HepG2 (cell line): ENCODE measurements at regions not wholly inside any gene's neighbourhood (a gene's known extent, or its start where the extent isn't known, plus 50 kb on each side); places are given as distances from the start of the nearest gene placed in this dataset.

Experiments
- ATAC-seq: fragments of 200-7000 bp; cut with Tn5 transposase; 3 replicates; pipeline ENCODE4 v1.9.1; 2020; ENCODE audit warnings: mild to moderate bottlenecking, moderate library complexity
- BruUV-seq: library from RNA; stranded (reverse); fragments of 400-500 nt; replicated peaks from 2 replicates; lab custom pipeline; 2021; lab: Mats Ljungman, UMichigan
- CTCF ChIA-PET: fragments of 300-600 bp; formaldehyde crosslinking; extraction: SDS; loops from one replicate; lab custom pipeline; 2021; ENCODE audit warnings: low total read pairs, inconsistent platforms, low intra/inter-chr PET ratio; lab: Yijun Ruan, JAX
- POLR2A ChIA-PET: fragments of 350-600 bp; sonication (Branson Sonifier 250); formaldehyde crosslinking; loops from one replicate; lab custom pipeline; 2020; ENCODE audit warnings: antibody characterized with exemption, inconsistent platforms; lab: Yijun Ruan, JAX
- DNase-seq: peaks from one replicate; pipeline ENCODE4 v3.0.0-alpha.2; 2015; ENCODE audit warnings: low spot score
- FAIRE-seq: peaks from 3 replicates; lab custom pipeline; 2011; peaks lifted over from hg19 to GRCh38; lab: Jason Lieb, UNC
- H2AFZ ChIP-seq: one replicate; pipeline ENCODE4 v1.6.1; 2011; ENCODE audit warnings: low read length, inconsistent platforms
- H3K27ac ChIP-seq: fragments of 300-600 bp; 3 replicates; pipeline ENCODE4 v1.8.0; 2011; ENCODE audit warnings: mixed run types, mild to moderate bottlenecking, mixed read lengths, low read length, inconsistent platforms; ENCODE audit not compliant: insufficient read depth; ENCODE audit errors: extremely low read length
- H3K27me3 ChIP-seq, 2 experiments: fragments of 200-600 bp in 1 of 2; 2 replicates in 1 of 2; 3 replicates in 1 of 2; pipeline versions ENCODE4 v1.6.0 to v1.8.0; 2011; ENCODE audit warnings: low read length in 2 of 2, mild to moderate bottlenecking in 2 of 2, moderate library complexity in 2 of 2, inconsistent platforms in 1 of 2; ENCODE audit not compliant: insufficient read depth in 2 of 2, control insufficient read depth in 1 of 2
- H3K36me3 ChIP-seq, 2 experiments: fragments of 200-600 bp in 1 of 2; replicated peaks in 1 of 2; 2 replicates in 1 of 2; 3 replicates in 1 of 2; pipeline versions ENCODE4 v1.5.1 to v1.8.0; 2011; ENCODE audit warnings: low read length in 2 of 2, inconsistent platforms in 1 of 2; ENCODE audit not compliant: insufficient read depth in 2 of 2, control insufficient read depth in 1 of 2
- H3K4me1 ChIP-seq: 2 replicates; pipeline ENCODE4 v1.5.1; 2012; ENCODE audit warnings: low read length, inconsistent platforms; ENCODE audit not compliant: insufficient read depth
- H3K4me2 ChIP-seq: 2 replicates; pipeline ENCODE4 v1.6.0; 2011; ENCODE audit warnings: low read depth, low read length, inconsistent platforms
- H3K4me3 ChIP-seq, 3 experiments: fragments of 200-600 bp in 1 of 3; sonication (generic), shearing (Covaris generic) in 1 of 3; replicated peaks in 1 of 3; 2 replicates each; pipeline ENCODE4 v1.5.1; 2011 to 2016; ENCODE audit warnings: low read length in 3 of 3, inconsistent platforms in 2 of 3, low read depth in 2 of 3, mild to moderate bottlenecking in 2 of 3, control low read depth in 1 of 3, mixed read lengths in 1 of 3; ENCODE audit not compliant: insufficient read depth in 1 of 3
- H3K79me2 ChIP-seq: one replicate; pipeline ENCODE4 v1.6.1; 2011; ENCODE audit warnings: low read length, inconsistent platforms; ENCODE audit not compliant: insufficient read depth
- H3K9ac ChIP-seq: 2 replicates; pipeline ENCODE4 v1.6.0; 2011; ENCODE audit warnings: mild to moderate bottlenecking, low read depth, low read length, inconsistent platforms; ENCODE audit not compliant: insufficient read depth
- H3K9me3 ChIP-seq: 2 replicates; pipeline ENCODE4 v1.5.1; 2012; ENCODE audit warnings: mild to moderate bottlenecking, low read length
- H4K20me1 ChIP-seq: 2 replicates; pipeline ENCODE4 v1.6.0; 2011; ENCODE audit warnings: inconsistent platforms, mild to moderate bottlenecking, low read length, moderate library complexity; ENCODE audit not compliant: insufficient read depth
- CREB1 ChIP-seq, 2 experiments: fragments of 450-650 bp in 1 of 2; IDR thresholded peaks; 2 replicates each; pipeline ENCODE4 v1.6.1; 2016 to 2017; ENCODE audit warnings: control low read depth in 1 of 2, mild to moderate bottlenecking in 1 of 2, missing compliant biosample characterization in 1 of 2, missing genetic modification characterization in 1 of 2
- EZH2 ChIP-seq: conservative IDR thresholded peaks from 2 replicates; pipeline ENCODE4 v1.6.1; 2012; ENCODE audit warnings: mild to moderate bottlenecking, low read depth, low read length, moderate library complexity
- HNF4A ChIP-seq: sonication (generic); formaldehyde crosslinking; IDR thresholded peaks from 2 replicates; pipeline ENCODE4 v1.4.0; 2020; ENCODE audit warnings: missing genetic modification reagents
- KLF13 ChIP-seq: sonication (generic); formaldehyde crosslinking; IDR thresholded peaks from 2 replicates; pipeline ENCODE4 v1.4.0; 2020; ENCODE audit warnings: mild to moderate bottlenecking, missing genetic modification reagents
- MIXL1 ChIP-seq: IDR thresholded peaks from 2 replicates; pipeline ENCODE4 v1.6.1; 2016
- ONECUT2 ChIP-seq: sonication (generic); formaldehyde crosslinking; IDR thresholded peaks from 2 replicates; pipeline ENCODE4 v1.4.0; 2020; ENCODE audit warnings: missing genetic modification reagents
- POLR2A ChIP-seq, 2 experiments: IDR thresholded peaks; 2 replicates each; pipeline ENCODE4 v1.6.1; 2011; ENCODE audit warnings: low read depth in 2 of 2, low read length in 2 of 2, mild to moderate bottlenecking in 1 of 2, moderate library complexity in 1 of 2; ENCODE audit not compliant: insufficient read depth in 1 of 2
- SMARCC2 ChIP-seq: fragments of 450-650 bp; IDR thresholded peaks from 2 replicates; pipeline ENCODE4 v1.6.1; 2017; ENCODE audit warnings: antibody characterized with exemption, mild to moderate bottlenecking
- THAP11 ChIP-seq: IDR thresholded peaks from 2 replicates; pipeline ENCODE4 v1.6.1; 2016; ENCODE audit warnings: missing biosample characterization, missing genetic modification reagents
- U2AF2 ChIP-seq: fragments of 200-400 bp; formaldehyde crosslinking; IDR thresholded peaks from 2 replicates; pipeline ENCODE4 v1.6.1; 2017; ENCODE audit warnings: low read depth, mild to moderate bottlenecking, low read length
- ZNF12 ChIP-seq: sonication (generic); formaldehyde crosslinking; IDR thresholded peaks from 2 replicates; pipeline ENCODE4 v1.5.0; 2020; ENCODE audit warnings: missing genetic modification reagents
- ZNF678 ChIP-seq: sonication (generic); formaldehyde crosslinking; IDR thresholded peaks from 2 replicates; pipeline ENCODE4 v1.4.0; 2020; ENCODE audit warnings: mild to moderate bottlenecking, missing genetic modification reagents
- ZNF772 ChIP-seq: sonication (generic); formaldehyde crosslinking; IDR thresholded peaks from 2 replicates; pipeline ENCODE4 v1.5.0; 2020; ENCODE audit warnings: mild to moderate bottlenecking, missing genetic modification reagents
- ZNF780A ChIP-seq: sonication (generic); formaldehyde crosslinking; IDR thresholded peaks from 2 replicates; pipeline ENCODE4 v1.8.0; 2022; ENCODE audit warnings: mild to moderate bottlenecking, missing genetic modification reagents, moderate library complexity
- WGBS: methylation state at CpG from one replicate; pipeline ENCODE4 v1.1.6; 2017; ENCODE audit warnings: low lambda C conversion rate; 5-methylcytosine and 5-hydroxymethylcytosine counted together
- in situ Hi-C: cut with HindIII; loops from 2 replicates; pipeline ENCODE4 v1.10.0; 2017; ENCODE audit warnings: low pct_unique_long_range_greater_than_20kb; ENCODE audit not compliant: extremely low pct_ligation_motif_present
- intact Hi-C: fragments of 100-400 bp; cut with micrococcal nuclease; formaldehyde crosslinking; loops from one replicate; pipeline ENCODE4 v1.10.0; 2022; ENCODE audit not compliant: unreplicated experiment
- TF ChIP-seq, protein P1 (sequence below): sonication (generic); formaldehyde crosslinking; IDR thresholded peaks from 2 replicates; pipeline ENCODE4 v1.4.0; 2020; ENCODE audit warnings: missing genetic modification reagents
- TF ChIP-seq, protein P2 (sequence below): sonication (generic); formaldehyde crosslinking; IDR thresholded peaks from 2 replicates; pipeline ENCODE4 v1.5.1; 2020; ENCODE audit warnings: missing genetic modification reagents, mild to moderate bottlenecking, borderline replicate concordance
- TF ChIP-seq, protein P3 (sequence below): sonication (generic); formaldehyde crosslinking; IDR thresholded peaks from 2 replicates; pipeline ENCODE4 v1.5.0; 2020; ENCODE audit warnings: mild to moderate bottlenecking, missing genetic modification reagents

DNA sequence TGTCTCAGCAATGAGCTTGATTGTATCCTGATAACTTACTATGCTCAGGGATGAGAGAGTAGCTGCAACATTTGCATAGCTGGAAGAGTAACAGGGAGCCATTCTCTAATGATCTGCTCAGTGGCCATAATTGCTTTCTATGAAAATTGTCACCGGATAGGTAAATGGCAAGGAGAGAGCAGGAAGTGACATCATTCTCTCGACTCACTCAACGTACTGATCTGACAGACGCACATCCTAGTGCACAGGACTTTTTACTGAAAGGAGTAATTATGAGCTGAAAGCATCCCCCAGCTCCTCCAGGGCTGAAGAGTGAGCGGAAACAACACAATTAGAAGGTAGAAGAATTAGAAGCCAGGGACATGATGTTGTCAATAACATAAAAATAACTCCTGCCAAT lies 71.8 kb downstream of the IRX5 start:
- Histone ChIP-seq H3K27ac (no peak overlapping the region), H4K20me1 (no peaks in the 10 kb centered on the region), H3K79me2 (no peaks in the 10 kb centered on the region)
- WGBS, result 14% methylated on average over 5 of the region's 5 CpGs
- in situ Hi-C loops, result no loop called here
- CTCF ChIA-PET, result no interaction called here
- no peak for TF ChIP-seq ZNF12 (CRISPR knock-in tag)
- TF ChIP-seq CREB1 (IDR thresholded peaks at IDR 0.05), result 0 out of 2 replicates have a peak, but pooled peaks have one; percentile 7
- no peak for TF ChIP-seq CREB1 (CRISPR knock-in tag; IDR thresholded peaks at IDR 0.05)
- TF ChIP-seq MIXL1, result no peak
- TF ChIP-seq, all 625 proteins: peak for 1
- Histone ChIP-seq H3K27me3 (peaks cover 0 to 21% of the 10 kb centered on the region in 2 experiments; a peak in 3 of 5 replicates), H3K4me1 (no peaks in the 10 kb centered on the region), H2AFZ (no peak overlapping the region), H3K4me2 (no peak overlapping the region), H3K4me3 (no peak overlapping the region), H3K9me3 (no peaks in the 10 kb centered on the region), H3K9ac (no peak overlapping the region), H3K36me3 (no peaks in the 10 kb centered on the region)
- intact Hi-C loops, result no loop called here
- DNase-seq (no peak), FAIRE-seq (no peak), ATAC-seq (no peak)
- no TSS peak for BruUV-seq
- POLR2A ChIA-PET, result no interaction called here

DNA sequence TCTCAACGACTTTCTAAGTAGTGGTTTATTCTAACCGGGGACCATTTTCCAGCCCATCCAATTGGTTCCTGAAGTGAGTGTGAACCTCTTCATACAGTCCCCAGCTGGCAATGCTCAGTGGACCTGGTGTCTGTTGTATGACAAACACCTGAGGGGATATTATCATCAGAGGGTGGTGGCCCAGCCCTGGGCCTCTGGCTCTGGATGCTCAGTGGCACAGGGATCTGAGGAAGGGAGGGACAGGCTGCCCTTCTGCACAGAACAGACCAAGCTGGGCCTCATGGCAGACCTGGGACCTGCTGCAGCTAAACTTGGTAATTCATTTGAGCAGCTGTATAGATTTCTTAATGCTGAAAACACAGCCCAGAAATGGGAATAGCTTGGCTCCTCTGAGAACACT lies 72.6 kb downstream of the IRX5 start:
- Histone ChIP-seq H3K4me2 (no peak overlapping the region), H2AFZ (no peak overlapping the region), H3K4me1 (no peaks in the 10 kb centered on the region), H3K79me2 (no peaks in the 10 kb centered on the region), H3K27ac (no peak overlapping the region), H3K9ac (no peak overlapping the region), H3K27me3 (peaks cover 0 to 15% of the 10 kb centered on the region in 2 experiments; a peak in 3 of 5 replicates), H3K36me3 (no peaks in the 10 kb centered on the region), H3K4me3 (no peak overlapping the region), H3K9me3 (no peaks in the 10 kb centered on the region), H4K20me1 (no peaks in the 10 kb centered on the region)
- POLR2A ChIA-PET, result no interaction called here
- DNase-seq, result no peak
- no TSS peak for BruUV-seq
- intact Hi-C loops, result no loop called here
- no peak for ATAC-seq
- in situ Hi-C loops, result no loop called here
- FAIRE-seq, result no peak
- CTCF ChIA-PET, result no interaction called here
- WGBS, result 53% methylated on average over 2 of the region's 2 CpGs
- TF ChIP-seq THAP11 (CRISPR knock-in tag) (no peak), POLR2A (IDR thresholded peaks at IDR 0.05; ENCODE audit: insufficient read depth in 1 of 2, low read depth in 2 of 2, low read length in 2 of 2) (no peak), EZH2 (no peak), ZNF780A (CRISPR knock-in tag) (no peak), U2AF2 (no peak), ZNF678 (no peak), SMARCC2 (no peak), ONECUT2 (no peak), ZNF772 (CRISPR knock-in tag) (no peak), KLF13 (CRISPR knock-in tag) (no peak), HNF4A (no peak)
- TF ChIP-seq, protein P1, sequence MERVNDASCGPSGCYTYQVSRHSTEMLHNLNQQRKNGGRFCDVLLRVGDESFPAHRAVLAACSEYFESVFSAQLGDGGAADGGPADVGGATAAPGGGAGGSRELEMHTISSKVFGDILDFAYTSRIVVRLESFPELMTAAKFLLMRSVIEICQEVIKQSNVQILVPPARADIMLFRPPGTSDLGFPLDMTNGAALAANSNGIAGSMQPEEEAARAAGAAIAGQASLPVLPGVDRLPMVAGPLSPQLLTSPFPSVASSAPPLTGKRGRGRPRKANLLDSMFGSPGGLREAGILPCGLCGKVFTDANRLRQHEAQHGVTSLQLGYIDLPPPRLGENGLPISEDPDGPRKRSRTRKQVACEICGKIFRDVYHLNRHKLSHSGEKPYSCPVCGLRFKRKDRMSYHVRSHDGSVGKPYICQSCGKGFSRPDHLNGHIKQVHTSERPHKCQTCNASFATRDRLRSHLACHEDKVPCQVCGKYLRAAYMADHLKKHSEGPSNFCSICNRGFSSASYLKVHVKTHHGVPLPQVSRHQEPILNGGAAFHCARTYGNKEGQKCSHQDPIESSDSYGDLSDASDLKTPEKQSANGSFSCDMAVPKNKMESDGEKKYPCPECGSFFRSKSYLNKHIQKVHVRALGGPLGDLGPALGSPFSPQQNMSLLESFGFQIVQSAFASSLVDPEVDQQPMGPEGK (CRISPR knock-in tag), result no peak
- TF ChIP-seq, protein P2, sequence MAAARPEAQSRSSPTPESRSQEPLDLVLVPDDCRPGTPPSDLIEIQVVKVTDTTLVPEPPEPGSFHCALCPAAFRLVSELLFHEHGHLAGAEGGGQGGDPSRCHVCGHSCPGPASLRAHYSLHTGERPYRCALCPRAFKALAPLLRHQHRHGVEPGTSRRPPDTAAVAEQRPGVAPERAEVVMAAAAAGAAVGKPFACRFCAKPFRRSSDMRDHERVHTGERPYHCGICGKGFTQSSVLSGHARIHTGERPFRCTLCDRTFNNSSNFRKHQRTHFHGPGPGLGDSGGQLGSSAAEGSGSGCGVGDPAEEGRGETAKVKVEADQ (CRISPR knock-in tag), result no peak
- TF ChIP-seq, protein P3, sequence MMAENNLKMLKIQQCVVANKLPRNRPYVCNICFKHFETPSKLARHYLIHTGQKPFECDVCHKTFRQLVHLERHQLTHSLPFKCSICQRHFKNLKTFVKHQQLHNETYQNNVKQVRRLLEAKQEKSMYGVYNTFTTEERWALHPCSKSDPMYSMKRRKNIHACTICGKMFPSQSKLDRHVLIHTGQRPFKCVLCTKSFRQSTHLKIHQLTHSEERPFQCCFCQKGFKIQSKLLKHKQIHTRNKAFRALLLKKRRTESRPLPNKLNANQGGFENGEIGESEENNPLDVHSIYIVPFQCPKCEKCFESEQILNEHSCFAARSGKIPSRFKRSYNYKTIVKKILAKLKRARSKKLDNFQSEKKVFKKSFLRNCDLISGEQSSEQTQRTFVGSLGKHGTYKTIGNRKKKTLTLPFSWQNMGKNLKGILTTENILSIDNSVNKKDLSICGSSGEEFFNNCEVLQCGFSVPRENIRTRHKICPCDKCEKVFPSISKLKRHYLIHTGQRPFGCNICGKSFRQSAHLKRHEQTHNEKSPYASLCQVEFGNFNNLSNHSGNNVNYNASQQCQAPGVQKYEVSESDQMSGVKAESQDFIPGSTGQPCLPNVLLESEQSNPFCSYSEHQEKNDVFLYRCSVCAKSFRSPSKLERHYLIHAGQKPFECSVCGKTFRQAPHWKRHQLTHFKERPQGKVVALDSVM, result no peak
